Kidney glomerular epithelial cell (primary cell): ENCODE measurements at regions not wholly inside any gene's neighbourhood (a gene's known extent, or its start where the extent isn't known, plus 50 kb on each side); places are given as distances from the start of the nearest gene placed in this dataset.
A peak's percentile ranks its signal among the peaks of the same experiment; 100 is the strongest.
"Not testable (repeated sequence)": the region's sequence is repeated elsewhere in the genome, so short reads cannot be mapped to it uniquely, and the experiment has no call there.

Source experiments
- DNase-seq: peaks from one replicate; lab custom pipeline; 2025; lab: John Stamatoyannopoulos, UW

DNA sequence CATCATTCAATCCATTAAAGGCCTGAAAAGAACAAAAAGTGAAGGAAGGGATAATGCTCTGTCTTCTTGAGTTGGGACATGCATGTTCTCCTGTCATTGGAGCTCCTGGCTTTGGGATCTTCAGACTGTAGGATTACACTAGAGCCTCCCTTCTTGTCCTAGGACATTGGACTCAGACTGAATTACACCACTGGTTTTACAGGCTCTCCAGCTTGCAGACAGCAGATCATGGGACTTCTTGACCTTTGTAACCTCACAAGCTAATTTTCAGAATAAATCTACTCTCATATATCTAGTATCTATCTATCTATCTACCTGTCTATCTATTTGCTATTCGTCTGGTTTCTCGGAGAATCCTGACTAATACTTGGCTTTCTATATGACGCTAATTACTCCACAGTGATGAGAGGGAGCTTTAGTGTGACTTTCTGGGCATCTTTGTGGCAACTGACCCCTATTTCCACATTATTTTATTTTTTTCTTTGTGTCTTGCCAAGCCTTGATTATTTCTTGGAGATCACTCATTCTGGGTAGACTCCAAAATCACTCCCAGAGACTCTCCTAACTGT is 151.9 kb upstream of the ZNF184 start:
- no peak for DNase-seq

DNA sequence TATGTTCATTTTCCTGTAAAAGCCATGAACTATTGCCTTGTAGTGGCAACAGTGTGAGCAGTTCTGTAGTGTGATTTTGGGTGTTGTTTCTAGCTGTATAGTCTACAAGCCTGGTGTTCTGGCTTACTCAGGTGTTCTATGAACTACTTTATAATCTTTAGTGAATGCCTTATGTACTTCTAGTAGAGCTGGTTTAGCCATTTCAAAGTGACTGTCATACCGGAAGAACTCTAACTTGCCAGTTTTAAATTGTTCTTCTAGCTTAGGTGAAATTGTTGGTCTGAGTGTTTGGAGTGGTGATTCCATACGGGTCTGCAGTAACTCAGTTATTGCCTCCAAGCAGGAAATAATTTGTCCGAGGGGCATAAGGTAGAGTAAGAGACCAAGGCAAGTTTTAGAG is 150.2 kb upstream of the ZNF184 start:
- no peak for DNase-seq

DNA sequence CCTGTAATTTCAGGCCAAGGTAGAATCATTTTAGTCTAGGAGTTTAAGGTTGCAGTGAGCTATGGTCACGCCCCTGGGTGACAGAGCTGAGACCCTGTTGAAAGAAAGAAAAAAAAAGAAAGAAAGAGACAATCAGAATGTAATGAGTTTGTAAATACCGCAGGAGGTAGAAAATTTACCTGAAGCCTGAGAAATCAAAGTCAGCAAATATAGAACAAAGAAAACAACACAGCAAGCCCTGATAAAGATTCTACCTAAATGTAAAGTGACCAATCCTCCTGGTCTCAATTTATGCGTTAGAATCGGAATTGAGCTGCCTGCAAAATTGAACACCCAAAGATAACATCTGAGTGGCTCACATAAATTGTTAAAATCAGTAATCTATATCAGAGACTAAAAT is 146.5 kb upstream of the ZNF184 start:
- no peak for DNase-seq

DNA sequence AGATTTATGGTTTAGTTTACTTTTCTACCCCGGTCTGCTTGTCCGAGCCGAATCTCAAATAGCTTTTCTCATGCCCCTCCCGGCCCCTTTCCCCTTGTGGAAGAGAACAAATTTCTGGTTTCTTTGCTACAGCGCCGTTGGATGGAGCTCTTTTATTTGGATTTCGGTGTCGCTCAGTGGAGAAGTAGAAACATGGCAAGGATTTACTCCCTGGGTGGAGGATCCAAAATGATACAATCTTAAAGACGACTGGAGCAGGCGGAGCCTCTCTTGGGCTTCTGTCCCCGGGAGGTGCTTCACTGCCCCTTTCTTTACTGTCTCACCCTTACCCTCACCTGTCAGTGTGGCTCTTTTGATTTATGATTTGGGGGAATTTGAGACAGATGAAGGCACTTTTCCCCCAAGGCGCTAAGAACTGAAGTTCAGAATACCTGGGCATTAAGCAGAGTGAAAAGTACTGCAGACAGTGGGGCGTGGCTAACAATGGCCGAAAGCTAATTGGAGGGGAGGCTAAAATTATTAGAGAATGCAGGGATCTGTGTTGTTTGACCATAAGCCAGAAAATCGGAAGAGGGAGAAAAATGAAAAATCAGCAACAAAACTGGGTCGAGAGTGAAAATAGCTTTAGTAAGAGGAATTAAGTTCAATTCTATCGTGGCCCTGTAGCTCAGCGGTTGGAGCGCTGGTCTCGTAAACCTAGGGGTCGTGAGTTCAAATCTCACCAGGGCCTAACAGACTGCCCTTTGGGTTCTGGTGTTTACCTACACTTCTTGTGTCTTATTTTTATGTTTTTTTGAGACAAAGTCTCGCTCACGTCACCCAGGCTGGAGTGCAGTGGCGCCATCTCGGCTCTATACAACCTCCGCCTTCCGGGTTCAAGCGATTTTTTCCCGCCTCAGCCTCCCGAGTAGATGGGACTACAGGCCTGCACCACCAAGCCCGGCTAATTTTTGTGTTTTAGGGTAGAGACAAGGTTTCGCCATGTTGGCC is 145.1 kb upstream of the ZNF184 start:
- DNase-seq = peak; percentile 54

DNA sequence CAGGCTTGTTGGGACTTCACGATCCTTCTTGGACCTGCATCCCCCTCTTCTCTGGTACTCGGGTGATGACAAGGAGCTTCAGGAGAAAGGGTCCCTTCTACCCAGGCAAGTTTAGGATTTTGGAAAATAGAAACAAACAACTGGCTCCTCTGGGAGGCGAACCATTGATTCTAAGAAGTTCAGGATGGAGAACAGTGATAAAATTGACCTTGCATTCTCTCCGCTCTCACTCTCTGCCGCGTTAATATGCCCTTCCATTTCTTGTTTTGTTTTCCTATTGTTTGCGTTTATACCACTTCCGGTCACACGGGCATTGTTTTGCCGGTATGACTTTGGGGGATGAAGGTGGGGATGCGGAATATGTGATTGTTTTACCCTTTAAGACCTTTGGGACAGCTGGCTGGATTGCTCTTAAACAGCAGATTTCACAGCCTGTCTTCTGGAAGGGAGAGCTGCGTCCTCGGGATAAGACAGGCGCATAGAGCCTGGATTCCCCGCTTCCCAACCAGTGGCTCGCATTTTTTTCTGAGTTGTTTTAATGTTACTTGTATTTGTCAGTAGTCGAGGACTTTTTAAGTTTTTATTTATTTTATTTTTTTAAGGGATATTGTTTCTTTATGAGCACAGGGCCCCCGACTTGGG is 144.3 kb upstream of the ZNF184 start:
- DNase-seq = peak; percentile 18

DNA sequence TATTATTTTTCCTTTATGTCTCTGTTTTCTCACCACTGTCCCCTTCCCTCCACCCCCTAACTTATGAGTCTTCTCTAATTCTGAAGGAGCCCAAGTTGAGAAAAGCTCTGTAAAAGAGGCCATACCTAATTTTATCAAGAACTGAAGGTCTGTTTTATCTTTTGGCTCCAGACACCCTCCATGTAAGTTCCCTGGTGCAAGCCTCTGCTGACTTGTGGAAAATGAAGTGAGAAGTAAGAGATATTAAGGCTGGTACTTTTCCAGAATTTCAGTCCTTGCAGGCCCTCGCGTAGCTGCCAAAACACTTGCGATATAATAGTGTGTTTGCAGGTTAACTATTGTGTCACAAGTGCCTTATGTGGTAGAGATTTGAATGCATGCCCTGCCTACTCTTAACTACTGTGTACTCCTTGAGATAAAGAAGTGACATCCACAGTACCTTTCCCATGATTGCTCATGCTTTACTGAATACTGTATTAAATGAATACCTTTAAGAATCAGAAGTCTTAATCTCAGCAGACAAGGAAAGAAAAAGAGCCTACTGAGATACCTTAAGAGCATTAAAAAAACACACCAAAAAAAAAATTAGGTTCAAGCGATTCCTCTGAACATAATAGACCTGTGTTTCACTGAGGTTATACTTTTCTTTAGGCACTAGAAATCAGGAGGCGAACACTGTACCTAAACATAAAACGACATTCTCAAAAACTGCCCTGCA is 143.6 kb upstream of the ZNF184 start:
- no peak for DNase-seq

DNA sequence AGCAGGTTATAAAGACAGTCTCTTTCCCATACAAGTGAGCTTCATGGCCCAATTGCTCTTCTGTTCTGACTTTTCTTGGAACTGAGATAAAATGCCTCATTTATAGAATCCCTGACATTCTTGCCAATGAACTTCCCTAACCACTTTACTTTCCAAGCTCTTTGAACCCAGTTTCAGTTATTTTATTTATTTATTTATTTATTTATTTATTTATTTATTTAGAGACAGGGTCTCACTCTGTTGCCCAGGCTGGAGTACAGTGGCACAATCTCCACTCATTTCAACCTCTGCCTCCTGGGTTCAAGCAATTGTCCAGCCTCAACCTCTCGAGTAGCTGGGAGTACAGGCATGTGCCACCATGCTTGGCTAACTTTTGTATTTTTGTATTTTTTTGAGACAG is 138.5 kb upstream of the ZNF184 start:
- DNase-seq = no peak

DNA sequence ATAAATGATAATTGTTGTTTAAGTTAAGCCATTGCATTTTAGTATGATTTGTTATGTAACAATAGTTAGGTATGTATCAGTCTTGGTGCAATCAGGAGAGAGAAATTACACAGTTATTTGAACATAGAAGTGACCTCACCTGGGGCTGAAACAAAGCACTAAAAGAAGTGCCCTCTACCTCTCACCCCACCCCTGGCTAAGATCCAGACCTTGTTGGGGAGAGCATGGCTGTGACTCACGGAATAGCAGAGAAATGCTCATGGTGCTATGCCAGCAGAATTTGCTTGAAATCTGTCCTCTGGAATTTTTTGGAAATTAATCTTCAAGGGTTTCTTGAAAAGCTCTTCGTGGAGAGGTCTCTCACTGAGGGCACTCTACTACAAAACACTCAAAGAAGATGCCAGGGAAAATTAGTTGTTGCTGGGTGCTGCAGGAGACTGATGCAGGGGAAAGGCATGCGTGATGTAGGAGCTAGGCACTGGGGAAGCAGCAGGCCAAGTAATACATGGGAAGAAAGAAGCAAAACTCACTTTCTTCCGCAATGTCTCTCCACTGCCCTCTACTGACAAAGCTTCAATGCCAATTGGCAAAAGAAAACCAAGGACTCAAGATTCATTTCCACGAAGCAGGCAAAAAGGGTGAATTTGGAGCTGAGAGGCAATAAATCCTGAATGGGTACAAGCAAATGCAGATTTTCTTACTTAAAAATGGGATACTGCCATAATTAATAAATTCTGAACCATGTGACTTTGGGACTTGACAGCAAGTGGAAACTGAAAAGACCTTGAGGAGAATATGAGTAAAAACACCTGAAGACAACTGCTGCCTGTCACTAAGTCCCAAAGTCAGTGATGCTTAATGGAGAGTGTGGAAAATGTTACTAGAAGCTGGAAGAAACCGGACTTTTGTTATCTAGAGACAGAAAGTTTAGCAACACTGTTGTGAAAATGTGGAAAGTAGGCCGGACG is 136.3 kb upstream of the ZNF184 start:
- peak; percentile 76 for DNase-seq

DNA sequence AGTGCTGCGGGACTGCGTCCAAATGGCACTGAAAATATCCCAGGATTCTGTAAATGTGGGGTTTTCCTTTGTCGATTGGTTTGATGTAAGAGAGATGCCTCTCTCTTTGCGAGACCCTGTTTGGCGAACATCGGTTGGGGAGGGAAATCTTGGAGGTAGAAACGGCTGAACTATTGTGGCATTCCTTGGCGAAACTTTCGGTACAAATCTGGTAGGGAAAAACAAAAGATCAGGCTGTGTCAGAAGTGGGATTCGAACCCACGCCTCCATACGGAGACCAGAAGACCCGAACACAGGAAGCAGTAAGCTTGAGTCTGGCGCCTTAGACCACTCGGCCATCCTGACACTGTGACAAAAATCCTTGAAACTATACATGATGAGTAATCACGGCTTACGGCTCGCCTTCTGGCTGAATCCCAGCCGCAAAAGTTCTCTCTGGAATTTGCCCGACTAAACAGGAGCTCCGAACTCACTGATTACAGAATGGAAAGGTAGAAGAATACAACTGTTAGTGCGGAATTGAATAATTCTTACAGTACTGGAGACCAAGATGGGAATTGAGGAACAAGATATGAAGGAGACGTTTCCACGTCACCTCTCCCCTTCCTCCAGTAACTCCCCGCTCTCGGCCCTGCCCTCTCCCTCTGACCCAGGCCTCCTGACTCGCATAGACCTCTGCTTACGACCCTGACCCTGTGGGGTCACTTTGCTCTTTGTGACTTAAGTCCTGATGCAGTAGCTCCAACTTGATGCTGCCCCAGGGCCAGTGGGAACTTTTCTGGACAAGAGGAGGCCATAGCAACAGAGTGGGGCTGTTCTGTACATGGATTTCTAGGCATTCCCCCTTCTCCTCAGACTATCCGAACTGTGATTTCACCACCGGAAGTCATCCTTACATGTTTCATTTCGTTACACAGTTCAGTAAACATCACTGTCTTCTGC is 132.8 kb upstream of the ZNF184 start:
- peak; percentile 85 for DNase-seq

DNA sequence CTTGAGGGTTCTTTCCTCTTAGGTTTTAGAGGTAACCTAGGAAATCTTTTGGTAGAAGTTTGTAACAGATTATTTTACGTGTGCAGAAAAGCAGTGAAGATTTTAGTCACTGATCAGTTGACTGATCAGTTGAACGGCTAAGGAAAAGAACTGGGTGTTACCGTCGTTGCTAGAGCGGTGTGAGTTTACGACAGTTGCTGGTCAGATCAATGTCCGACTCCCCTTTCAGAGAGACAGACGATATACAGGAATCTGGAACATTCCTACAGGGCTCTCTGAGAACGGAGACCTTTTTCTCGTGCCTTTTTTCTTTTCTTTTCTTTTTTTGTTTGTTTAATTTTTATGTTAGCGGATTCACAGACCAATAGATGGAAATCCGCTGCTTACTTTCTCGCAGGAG is 132.1 kb upstream of the ZNF184 start:
- DNase-seq = peak; percentile 39

DNA sequence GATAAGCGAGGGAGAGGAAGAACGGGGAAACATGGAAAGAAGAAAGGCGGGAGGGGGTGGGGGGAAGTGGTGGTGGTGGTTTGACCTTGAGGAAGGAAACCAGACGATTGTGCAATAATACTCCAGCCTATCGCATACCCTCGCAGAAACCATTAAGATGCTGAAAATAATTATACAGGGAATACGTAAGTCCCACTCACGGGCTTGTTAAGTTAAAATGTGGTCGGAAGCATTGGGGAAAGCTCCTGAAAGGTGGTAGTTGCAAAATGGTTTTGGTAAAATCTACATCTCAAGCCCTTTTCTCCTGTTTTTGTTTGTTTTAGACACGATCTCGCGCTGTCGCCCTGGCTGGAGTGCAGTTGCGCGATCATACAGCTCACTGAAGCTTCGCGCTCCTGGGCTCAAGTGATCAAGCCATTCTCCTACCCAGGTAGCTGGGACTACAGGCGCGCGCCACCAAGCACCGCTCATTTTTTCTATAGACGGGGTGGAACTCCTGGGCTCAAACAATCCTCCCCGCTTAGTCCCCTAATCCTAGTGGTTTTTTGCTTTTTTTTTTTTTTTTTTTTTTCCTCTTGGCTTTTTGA is 128.9 kb upstream of the ZNF184 start:
- DNase-seq = no peak

DNA sequence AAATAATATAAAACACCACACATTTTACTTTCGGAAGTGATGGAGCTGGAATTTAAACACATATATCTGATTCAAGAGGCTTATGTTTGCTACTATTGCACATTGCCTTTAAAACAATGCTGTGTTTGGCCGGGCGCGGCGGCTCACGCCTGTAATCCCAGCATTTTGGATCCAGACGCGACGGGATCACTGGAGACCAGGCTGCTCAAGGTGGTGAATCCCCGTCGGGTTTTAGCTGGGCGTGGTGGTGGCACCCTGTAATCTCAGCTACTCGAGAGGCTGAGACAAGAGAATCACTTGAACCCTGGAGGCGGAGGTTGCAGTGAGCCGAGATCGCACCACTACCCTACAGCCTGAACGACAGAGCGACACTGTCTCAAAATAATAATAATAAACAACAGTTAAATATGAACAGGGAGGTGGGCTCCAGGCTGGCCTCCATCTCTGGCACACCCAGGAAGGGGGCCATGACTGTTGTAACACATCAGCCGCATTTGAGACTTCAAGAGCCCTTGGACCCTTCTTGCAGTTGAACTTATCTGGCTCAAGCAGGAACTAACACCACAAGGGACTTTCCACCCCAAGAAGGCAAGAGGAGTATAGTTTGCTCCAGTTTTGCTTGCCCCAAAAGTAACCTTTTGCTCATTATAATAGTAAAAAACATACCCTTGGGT is 127.1 kb upstream of the ZNF184 start:
- no peak for DNase-seq

DNA sequence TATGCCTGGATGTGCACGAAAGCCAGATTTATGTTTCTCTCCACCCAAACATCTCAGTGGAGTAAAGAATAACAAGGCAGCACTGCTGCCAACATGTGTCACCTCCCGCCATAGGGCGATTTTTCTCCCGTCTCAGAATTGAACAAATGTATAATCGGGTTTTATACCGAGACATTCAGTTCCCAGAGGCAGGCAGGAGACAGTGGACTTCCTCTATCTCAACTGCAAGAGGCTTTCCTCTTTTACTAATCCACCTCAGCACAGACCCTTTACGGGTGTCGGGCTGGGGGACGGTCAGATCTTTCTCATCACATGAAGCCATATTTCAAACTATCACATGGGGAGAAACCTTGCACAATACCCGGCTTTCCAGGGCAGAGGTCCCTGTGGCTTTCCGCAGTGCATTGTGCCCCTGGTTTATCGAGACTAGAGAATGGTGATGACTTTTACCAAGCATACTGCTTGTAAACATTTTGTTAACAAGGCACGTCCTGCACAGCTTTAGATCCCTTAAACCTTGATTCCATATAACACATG is 124.2 kb upstream of the ZNF184 start:
- not testable (repeated sequence) for DNase-seq

DNA sequence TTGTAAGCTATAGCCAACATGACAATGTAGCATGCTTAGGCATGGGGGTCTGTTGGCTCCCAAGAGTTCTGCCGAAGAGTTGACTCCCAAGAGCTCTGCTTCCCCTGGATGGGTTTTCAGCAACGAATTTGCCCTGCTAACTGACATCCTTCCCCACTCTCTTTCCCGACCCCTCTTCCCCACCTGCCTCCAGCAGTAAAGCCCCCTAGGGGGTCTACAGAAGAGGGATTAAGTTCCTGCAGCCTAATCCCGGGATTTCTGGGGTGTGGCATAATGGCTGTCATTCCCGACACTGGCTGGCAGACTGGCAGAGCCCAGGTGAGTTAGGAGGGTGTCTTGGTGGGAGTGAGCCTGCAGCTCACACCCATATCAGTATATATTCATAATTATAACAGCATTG is 121.0 kb upstream of the ZNF184 start:
- DNase-seq = no peak

DNA sequence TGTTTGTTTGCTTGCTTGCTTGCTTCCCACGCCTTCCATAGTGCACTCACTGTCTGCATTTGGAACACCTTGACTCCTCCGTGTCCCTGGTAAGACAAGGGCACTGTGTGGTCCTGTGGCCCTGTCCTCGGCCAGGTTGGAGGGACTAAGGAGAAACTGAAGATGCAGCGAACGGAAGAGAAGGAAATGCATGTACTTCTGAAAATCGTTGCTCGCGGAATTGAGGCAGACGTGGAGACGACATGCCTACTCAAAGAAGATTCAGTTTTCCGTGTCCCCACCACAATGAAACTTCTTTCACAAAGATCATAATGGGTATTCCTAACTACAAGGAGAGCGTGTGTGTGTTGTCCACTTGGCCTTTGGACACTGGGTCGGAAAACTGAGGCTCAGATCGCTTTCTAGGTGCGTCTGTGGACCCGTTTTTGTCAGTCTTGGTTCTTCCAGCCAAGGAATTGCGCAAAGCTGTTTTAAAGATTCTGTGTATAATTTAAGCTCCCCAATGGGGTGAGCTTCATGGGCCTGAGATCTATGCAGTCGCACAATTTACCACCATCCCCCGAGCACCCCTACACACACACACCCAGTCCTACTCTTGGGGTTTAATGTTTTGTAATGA is 120.4 kb upstream of the ZNF184 start:
- DNase-seq = no peak

DNA sequence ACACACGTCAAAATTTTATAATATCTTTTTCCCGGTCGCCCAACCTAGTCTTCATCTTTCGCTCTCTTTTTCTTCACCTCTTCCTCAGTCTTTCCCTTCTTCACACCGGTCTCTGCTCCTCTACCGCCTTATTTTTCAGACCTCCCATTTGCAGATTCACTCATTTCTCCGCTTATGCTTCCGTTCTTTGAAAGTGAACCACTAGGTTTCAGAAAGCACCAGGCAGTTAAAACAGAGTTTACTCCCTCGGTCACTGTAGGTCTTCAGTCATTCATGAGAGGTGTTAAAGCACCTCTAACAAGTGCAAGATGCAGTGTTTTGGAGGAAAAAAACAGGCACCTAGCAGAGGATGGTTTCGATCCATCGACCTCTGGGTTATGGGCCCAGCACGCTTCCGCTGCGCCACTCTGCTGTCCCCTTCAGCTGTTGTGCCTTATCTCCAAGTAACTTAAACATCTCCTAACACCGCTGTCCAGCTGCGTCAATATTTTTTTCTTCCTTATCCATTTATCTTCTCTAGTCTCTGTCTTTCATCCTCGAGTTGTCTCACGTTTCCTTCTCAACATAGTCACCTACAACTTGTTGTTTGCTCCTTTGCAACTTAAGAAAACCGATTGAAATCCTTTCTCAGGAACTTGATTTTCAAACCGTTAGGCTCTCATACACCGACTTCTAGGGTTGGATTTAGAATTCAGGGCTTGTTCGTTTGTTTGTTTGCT is 119.7 kb upstream of the ZNF184 start:
- DNase-seq = peak; percentile 79

DNA sequence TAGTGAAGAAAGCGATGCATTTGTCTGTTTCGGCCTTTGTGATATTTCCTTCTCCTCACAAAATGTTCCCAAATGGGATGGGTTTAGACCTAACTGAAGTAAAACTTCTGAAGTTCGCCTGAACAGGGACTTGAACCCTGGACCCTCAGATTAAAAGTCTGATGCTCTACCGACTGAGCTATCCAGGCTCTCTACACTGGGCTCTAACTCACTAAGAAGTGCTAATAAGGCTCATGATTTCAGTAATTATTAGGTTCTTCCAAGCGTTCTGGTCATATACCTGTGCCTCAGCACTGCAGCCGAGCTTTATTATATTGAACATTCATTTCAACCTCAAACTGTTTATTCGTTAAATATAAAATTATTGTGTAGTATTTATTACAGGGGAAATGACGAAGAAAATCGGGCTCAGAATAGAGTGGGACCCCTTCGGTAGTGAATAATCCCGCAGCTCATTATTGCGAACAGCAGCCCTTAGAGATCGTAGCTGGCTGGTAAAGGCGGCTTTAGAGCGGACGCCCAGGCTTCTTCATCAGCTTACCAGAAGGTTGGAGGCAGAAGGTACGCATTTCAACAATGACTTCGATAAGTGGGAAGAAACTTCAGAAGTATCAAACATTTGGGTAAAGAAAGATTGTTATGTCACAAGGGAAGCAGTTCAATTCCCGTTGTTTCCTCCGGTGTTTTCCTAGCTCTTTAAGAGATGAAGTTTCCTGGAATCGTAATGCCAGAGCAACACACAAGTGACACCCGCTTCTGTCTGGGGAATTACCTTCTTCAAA is 119.0 kb upstream of the ZNF184 start:
- peak; percentile 53 for DNase-seq
